OCI-LY7 (cell line): ENCODE measurements at regions not wholly inside any gene's neighbourhood (a gene's known extent, or its start where the extent isn't known, plus 50 kb on each side); places are given as distances from the start of the nearest gene placed in this dataset.

ENCODE experiments used
- CTCF ChIP-seq: fragments of 200-600 bp; sonication (generic); conservative IDR thresholded peaks from 2 replicates; pipeline ENCODE4 v1.5.1; 2014; ENCODE audit warnings: mild to moderate bottlenecking, antibody characterized with exemption, low read length, moderate library complexity, mixed read lengths
- EZH2phosphoT487 ChIP-seq: fragments of 200-600 bp; sonication (generic); IDR thresholded peaks from 2 replicates; pipeline ENCODE4 v1.6.1; 2018; ENCODE audit warnings: low read depth, borderline replicate concordance, mild to moderate bottlenecking, mixed run types, antibody characterized with exemption, low read length, moderate library complexity, mixed read lengths

- no peak for TF ChIP-seq CTCF
- TF ChIP-seq EZH2phosphoT487: no peak
These were observed 234.7 kb upstream of the CSF3R start for GRCh38 chr1:36717431-36717830.
